ENCODE measurements at regions not wholly inside any gene's neighbourhood (a gene's known extent, or its start where the extent isn't known, plus 50 kb on each side); places are given as distances from the start of the nearest gene placed in this dataset.
"Not testable (repeated sequence)": the region's sequence is repeated elsewhere in the genome, so short reads cannot be mapped to it uniquely, and the experiment has no call there.

DNA sequence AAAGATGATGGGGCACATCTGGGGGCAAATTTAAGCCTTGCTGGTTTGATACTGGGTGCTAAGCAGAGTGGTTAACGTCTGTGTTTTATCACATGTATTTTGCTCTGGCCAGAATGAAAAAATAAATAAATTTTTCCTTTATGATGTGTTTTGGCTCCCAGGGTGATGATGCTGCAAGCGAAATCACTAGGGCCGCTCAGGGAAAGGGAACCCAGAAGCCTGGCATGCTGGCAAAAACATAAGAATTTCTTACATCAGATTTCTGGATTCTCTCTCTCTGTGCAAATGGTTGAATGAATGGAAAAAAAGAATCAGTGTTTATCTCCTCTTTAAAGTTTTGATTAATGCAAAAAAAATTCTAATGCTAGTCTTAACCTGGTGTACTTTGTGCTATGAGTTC lies 1975.2 kb upstream of the C9orf72 start:
- no peak for FAIRE-seq
- no peak for DNase-seq (ENCODE audit: low spot score in 2 of 2)

DNA sequence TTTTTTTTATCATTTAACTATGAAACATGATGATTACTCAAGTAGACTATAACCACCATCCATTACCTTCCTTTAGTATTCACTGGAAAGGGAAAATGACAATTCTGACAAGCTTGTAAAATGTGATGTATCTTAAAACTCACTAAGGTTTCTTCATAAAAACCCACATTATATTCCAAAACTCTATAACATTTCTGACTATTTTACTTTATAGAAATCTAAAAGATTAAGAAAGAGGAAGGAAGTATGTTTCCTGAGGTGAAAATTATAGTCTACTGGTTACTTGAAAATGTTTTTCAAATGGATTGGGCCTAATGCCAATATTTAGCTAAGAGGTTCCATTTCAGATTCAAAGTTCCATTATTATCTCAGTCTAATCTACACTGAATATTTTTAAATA lies 1982.2 kb upstream of the C9orf72 start:
- no peak for DNase-seq (ENCODE audit: low spot score in 2 of 2)
- FAIRE-seq, result no peak

DNA sequence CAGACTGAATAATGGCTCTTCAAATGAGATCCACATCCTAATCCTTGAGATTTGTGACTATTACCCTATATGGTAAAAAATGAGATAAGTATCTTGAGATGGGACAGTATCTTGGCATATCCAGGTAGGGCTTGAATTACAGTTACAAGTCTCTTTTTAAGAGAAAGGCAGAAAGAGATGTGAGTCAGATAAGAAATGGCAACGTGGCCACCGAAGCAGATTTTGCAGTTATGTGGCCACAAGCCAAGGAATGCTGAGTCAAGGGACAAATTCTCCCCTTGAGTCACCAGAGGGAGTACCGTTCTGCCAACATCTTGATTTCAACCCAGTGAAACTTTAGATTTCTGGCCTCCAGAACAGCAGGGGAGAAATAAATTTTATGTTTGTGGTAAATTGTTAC lies 1983.0 kb upstream of the C9orf72 start:
- FAIRE-seq, result no peak
- no peak for DNase-seq (ENCODE audit: low spot score in 2 of 2)

DNA sequence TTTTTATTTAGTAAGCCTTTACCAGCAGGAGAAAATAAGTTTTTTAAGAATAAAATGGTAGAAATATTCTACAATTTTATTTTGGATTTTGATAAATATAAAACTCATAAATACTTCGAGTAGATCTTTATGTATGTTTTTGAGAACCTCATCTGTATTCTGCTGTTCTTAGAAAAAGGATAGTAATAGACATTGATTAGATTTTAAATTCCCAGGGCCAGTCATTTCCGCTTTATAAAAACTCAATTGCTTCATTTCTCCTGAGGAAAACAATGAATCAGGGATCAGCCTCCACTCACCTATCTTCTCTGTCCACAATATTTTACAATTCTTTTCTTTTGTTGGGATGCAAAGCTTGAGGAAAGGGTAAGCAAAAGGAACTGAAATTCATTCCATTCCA lies 1983.5 kb upstream of the C9orf72 start:
- FAIRE-seq, result no peak
- no peak for DNase-seq (ENCODE audit: low spot score in 2 of 2)

DNA sequence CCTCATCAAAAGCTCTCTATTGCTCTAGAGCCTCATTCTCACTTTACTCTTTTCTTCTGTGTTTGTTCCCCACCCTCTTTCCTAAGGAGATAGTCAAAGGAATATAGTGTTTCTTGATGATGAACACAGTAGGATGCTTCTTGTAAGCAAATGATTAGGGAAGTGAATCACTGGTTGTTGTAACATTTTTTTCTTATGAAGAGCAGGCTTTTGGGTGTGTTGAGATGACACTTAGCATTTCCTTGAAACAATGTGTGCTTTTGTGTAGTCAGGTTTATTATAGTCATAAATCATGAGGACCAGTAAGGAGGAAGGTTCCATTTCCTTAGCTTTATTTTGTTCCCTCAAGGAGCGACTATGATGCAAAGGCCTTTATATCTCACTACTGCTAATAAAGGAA lies 1991.3 kb upstream of the C9orf72 start:
- FAIRE-seq (no peak), DNase-seq (ENCODE audit: low spot score in 2 of 2) (no peak)

DNA sequence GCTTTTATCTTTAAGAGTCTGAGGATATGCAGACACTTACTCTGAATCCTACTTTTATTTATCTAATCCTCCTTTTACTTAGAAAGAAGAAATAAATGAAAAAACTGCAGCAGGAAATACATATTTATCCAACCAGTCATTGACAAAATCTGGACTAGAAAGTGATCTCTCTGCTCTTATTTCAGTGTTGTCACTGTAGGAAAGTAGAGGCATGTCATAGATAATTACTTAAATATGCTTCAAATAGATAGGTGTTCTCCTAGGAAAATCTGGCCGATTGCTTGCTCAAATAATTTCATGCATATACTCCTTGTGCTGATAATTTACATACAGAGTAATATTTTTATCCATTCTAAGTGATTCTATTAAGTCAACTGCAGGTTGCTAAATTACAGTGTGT lies 2001.9 kb upstream of the C9orf72 start:
- no peak for DNase-seq (ENCODE audit: low spot score in 2 of 2)

DNA sequence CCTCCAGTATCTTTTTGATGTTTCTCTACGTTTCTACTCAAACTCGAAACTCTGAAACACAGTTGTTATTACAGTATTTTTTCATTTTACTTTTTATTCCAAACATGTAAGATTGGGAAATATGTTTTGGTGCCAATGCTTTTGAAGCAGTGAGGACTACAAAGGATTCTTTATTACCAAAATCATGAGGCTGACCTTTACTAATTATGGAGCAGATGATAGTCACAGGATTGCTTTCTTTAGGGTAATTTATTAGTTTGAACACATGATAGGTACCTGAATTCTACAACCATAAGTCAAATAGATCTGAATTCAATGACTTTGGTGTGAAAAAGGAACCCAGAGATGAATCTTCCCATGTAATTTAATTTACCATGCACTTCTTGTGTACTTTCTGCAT lies 2015.1 kb upstream of the C9orf72 start:
- DNase-seq (ENCODE audit: low spot score in 2 of 2) (no peak), FAIRE-seq (no peak)

More for the DNA sequence above, 2001.9 kb upstream of the C9orf72 start:
- no peak for FAIRE-seq

DNA sequence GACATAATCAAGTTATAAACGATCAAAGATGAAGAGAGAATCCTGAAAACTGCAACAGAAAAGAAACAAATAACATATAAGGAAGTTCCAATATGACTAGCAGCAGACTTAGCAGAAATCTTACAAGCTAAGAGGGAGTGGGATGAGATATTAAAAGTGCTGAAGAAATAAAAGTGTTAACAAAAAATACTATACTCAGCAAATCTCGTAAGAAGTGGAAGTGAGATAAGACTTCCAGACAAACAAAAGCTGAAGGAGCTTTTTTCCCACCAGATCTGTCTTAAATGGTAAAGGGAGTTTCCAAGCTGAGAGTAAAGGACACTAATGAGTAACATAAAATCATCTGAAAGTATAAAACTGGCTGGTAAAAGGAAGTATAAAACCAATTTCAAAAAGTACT lies 2036.0 kb upstream of the C9orf72 start:
- no peak for FAIRE-seq

DNA sequence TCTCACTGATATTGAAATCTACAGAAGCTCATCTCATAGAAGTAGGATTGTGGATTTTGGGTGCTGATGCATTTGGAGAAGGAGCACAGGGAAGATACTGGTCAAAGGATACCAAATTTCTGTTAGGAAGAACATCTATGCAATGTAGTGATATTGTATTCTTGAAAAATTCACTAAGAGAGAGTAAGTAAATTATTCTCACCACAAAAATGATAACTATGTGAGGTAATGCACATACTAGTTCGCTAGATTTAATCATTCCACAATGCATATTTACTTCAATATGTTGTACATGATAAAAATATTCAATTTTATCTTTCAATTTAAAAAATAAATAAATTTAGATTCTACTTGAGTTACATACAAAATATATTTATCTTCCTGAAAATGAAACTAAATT lies 2040.5 kb upstream of the C9orf72 start:
- no peak for FAIRE-seq
- no peak for DNase-seq (ENCODE audit: low spot score in 2 of 2)

More for the DNA sequence above, 2036.0 kb upstream of the C9orf72 start:
- no peak for DNase-seq (ENCODE audit: low spot score in 2 of 2)

DNA sequence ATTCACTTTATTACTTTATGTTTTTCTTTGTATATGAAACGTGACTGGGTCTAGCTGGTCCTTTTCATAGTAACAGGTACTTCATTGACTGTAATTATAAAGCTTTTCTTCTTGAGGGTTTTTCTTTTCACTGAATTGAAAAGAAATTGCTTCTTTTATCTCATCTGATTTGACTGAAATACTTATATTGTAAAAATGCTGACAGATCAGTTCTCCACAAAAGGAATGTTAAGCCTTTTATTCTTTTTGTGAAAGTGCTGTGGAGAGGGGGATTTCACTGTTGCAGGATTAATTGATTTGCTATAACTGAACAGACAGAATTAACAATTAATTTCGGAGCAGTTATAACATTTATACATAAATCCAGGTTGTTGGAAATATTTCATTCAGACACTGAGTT lies 2043.6 kb upstream of the C9orf72 start:
- FAIRE-seq (no peak), DNase-seq (ENCODE audit: low spot score in 2 of 2) (no peak)

DNA sequence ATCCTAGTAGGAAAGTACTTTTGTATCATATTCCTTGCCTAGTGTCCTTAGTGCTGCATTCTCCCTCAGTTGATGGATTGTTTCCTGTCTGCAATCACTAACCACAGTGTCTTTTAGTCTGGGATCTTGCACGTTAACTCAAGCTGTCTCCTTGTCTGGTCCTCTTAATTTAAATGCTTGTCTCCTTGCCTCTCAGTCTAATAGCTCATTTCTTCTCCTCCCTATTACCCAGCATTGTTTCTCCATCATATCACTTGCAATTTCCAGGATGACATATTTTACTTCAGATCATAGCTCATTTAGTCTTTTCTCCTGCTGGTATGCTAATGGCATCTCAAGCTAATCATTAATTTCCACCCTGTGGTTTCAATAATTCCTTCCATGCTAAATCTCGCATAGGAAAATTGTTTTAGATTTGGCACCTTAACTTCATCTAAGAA lies 2052.0 kb upstream of the C9orf72 start:
- DNase-seq (ENCODE audit: low spot score in 2 of 2), result no peak

DNA sequence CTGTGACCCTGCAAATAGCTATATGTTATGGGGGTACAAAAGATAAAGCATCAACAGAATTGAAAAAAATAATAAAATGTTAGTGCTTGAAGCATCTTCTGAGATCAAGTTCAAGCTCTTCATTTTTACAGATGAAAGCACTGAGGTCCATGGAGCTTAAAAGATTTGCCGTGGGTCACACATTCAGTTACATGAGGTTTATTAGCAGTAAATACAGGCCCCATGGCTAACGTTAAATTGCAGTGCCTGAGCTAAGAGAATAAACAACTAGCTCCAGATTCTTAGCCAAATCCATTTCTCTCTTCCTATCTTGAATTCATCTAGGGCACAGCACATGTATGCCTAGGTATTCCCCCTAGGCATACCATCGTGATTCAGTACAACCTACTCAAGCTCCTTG lies 2052.7 kb upstream of the C9orf72 start:
- no peak for FAIRE-seq
- no peak for DNase-seq (ENCODE audit: low spot score in 2 of 2)

More for the DNA sequence above, 2052.0 kb upstream of the C9orf72 start:
- no peak for FAIRE-seq

DNA sequence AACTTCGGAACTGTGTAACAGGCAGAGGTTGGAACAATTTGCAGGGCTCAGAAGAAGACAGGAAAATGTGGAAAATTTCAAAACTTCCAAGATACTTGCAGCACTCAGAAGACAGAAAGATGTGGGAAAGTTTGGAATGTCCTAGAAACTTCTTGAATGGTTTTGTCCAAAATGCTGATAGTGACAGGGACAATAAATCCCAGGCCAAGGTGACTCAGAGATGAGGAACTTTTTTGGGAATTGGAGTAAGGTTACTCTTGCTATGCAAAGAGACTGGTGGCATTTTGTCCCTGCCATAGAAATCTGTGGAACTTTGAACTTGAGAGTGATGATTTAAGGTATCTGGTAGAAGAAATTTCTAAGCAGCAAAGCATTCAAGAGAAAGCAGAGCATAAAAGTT lies 2055.6 kb upstream of the C9orf72 start:
- FAIRE-seq; DNase-seq (ENCODE audit: low spot score in 2 of 2): not testable (repeated sequence)

DNA sequence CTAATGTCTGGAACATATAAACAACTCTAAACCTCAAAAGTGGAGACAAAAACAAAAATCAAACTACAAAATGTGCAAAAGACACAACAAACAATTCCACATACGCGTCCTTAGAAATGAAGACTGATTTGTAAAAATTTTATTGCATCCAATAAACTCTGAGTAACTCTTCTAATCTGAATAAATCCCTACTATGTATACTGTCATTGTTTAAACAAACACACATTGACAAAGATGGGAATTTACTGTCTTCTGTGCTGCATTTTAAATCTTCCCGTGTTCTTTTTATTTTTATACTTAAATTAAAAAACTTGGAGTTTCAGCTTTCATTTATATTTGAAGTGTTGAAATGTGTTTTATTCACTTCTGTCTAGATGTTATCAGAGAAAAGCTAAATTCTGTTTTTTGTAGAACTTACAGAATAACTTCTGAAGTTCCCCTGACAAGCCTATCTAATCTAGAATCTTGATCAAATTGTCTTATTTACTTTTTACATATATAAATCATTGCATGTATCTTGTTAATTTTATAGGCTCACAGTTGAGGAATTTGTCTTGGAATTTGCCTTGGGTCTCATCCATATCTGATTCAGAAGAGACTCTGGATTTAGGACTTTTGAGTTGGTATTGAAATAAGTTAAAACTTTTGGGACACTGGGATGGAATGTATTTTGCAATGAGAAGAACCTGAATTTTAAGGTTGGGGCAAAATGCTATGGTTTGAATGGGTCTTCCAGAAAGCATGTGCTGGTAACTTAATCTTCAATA lies 2064.4 kb upstream of the C9orf72 start:
- FAIRE-seq, result no peak

DNA sequence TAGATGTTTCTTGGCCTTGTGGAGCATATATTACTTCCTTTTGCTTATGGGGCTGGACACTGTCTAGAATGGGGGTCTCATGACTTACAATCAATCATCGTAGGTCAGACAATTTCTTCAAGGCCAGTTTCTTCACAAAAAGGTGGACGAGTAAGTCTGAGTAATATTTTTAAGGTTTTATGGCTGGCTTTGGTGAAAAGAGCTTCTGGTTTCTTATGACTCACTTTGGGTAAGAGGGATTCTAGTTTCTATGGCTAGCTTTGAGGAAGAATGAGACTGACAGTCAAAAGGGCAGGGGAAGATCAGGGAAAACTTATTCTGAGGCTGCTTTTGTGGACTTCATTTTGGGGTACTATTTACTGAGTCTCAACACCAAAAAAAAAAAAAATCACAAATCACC lies 2067.2 kb upstream of the C9orf72 start:
- DNase-seq (ENCODE audit: low spot score in 2 of 2) (no peak), FAIRE-seq (no peak)

More for the DNA sequence above, 2064.4 kb upstream of the C9orf72 start:
- no peak for DNase-seq (ENCODE audit: low spot score in 2 of 2)

DNA sequence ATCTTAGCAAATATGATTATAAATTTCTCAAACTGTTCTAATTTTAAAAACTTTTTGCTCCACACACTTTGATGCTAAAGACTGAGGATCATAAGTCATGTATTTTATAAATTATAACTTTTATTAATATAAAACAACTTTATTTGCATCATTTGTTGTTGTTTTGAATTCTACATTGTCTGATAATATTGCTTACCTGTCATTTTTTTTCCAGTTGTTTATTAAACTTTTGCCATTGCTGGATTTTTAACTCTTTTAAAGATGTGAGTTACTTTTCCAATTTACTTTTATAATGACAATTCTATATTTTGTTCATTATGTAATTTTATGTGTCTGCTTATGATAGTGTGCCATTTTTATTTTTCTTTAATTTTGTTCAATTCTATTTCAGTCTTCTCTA lies 2071.2 kb upstream of the C9orf72 start:
- peak; percentile 66 for FAIRE-seq
- DNase-seq (ENCODE audit: low spot score in 2 of 2), result no peak

DNA sequence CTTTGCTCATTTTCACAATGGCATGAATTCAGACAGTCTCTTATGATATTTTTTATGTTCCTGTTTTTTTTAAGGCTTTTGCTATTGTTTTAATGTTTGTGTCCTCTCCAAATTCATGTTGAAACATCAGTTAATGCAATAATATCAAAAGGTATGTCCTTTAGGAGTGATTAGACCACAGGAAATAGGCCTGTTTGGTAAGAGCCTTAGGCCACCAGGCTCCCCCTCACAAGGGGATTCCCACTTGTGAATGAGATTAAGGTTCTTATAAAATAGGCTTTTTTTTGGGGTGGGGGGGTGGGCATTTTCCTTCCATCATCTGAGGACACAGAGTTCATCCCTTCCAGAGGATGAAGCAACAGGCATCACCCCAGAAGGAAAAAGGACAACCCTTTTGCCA lies 2074.2 kb upstream of the C9orf72 start:
- DNase-seq (ENCODE audit: low spot score in 2 of 2) (no peak), FAIRE-seq (no peak)

DNA sequence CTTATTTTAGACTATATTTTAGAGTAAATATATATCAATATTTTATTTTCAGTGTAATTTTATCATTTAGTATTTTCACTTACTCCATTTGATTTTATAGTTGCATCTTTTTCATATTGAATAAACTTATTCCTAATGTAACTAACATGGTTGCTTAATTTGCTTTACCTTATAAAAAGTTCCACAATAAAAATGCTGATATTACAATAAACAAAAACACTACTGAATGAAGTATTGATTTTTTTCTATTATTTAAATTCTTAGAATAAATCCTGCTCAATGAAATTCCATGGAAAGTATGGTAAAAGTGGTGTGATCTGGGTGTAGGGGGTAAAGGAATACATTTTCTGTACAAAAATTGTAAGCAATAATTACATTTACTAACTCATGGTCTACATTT lies 2074.9 kb upstream of the C9orf72 start:
- DNase-seq (ENCODE audit: low spot score in 2 of 2), result no peak
- no peak for FAIRE-seq

DNA sequence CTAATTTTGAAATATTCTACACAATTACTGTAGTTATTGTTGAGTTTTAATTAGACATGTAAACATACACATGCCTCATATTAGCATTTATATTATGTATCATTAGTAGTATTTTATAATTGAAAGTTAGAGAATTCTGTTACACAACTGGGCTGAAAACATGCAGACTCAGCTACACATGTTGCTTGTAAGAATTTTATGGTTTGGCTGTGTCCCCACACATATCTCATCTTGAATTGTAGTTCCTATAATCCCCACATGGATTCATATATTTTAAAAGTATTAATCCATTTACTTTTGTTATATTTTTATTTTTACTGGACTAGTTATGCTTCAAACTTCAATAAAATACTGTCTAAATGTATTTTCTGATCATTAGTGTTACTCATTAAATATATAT lies 2075.3 kb upstream of the C9orf72 start:
- no peak for FAIRE-seq

DNA sequence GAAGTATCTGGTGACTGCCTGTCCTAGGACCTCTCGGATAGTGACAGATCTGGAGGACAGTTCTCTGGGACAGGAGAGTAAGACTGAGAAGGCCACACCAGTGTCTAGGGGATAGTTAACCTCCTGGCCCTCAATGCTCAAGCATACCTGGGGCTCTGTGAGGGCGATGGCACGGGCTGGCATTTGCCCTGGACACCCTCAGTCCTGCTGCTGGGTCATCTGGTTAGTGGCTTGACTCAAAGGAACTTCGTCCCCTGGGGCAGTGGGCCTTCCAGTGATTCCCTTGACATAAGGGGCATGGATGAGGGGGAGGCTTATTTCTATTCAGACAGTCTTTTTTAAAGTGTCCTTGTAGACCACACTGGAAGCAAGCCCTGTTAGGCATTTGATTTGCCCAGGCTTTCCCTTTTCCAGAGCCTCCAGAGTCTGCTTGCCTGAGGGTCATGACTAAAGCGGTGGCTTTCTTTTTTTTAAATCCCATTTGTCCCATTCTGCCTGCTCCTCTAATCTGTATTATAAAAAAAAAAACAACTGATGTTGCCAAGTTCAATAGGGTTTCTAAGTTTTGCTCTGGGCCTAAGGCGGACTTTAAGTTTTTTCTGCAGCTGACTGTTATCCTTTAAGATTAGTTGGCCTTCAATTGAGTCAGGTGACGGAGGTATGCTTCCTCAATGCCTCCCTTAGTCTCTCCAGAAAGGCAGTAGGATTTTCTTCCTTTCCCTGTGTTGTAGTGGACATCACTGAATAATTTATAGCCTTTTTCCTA lies 2083.5 kb upstream of the C9orf72 start:
- DNase-seq (ENCODE audit: low spot score in 2 of 2) (no peak), FAIRE-seq (no peak)

More for the DNA sequence above, 2075.3 kb upstream of the C9orf72 start:
- no peak for DNase-seq (ENCODE audit: low spot score in 2 of 2)

DNA sequence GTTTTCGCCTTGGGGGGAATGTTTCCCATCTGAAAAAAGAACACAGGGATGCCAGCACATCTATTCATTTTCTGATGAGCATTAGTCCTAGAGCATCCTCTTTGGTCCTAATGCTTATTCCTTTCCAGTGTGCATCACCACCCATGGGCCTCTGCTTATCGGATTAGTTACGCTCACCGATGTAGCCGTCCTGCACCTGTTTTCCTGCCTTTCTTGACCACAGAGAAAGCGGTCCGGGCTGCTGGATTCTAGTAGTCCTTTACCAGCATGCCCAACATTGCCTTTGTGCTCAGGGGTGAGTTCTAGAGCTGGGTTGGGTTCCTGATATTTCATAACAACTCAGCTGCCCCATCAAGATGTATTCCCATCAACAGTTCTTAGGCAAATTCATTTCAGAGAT lies 2084.5 kb upstream of the C9orf72 start:
- no peak for DNase-seq (ENCODE audit: low spot score in 2 of 2)
- no peak for FAIRE-seq

DNA sequence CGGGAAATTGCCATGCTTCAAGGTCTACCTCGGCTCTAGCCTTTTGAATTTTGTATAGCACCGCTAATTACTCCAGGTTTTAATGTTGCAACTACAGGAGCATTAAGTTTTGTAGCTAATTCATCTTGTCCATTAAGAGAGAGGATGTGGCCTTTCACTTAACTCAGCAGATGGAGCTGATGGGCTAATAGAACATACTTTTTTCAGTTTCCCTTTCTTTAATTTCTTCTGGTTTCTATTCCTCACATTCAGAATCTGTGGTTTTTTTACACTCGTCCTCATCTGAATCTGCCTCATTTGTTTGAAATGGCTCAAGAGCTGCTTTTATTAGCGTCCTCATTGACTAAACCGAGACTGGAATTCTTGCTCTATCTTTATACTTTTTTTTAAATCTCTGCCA lies 2085.7 kb upstream of the C9orf72 start:
- DNase-seq (ENCODE audit: low spot score in 2 of 2) (no peak), FAIRE-seq (no peak)

Data from frontal cortex (tissue), 3 donors.